Epidermal melanocyte (primary cell): ENCODE measurements at regions not wholly inside any gene's neighbourhood (a gene's known extent, or its start where the extent isn't known, plus 50 kb on each side); places are given as distances from the start of the nearest gene placed in this dataset.
"Not testable (repeated sequence)": the region's sequence is repeated elsewhere in the genome, so short reads cannot be mapped to it uniquely, and the experiment has no call there.

ENCODE experiments used
- DNase-seq: peaks from one replicate; pipeline ENCODE4 v3.0.0; 2011; ENCODE audit warnings: low spot score; ENCODE audit not compliant: insufficient read length

DNA sequence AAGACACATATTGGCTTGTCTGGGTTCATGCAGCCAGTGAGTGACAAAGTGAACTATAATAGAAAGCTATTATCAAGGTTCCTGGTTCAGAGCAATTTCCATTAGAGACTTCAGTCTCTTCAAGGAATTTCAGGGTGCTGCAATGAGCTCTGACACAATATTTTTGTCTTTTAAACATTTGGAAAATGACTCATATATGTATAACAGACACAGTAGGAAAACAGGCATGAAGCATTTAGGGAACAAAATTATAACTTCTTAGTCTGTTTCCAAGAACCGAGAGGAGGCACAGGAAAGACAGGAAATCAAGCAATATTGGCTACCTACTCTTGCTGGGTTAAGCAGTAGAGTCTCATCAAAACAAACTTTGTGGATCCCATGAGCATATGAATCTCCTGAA is 170.4 kb downstream of the PTPRC start:
- no peak for DNase-seq

DNA sequence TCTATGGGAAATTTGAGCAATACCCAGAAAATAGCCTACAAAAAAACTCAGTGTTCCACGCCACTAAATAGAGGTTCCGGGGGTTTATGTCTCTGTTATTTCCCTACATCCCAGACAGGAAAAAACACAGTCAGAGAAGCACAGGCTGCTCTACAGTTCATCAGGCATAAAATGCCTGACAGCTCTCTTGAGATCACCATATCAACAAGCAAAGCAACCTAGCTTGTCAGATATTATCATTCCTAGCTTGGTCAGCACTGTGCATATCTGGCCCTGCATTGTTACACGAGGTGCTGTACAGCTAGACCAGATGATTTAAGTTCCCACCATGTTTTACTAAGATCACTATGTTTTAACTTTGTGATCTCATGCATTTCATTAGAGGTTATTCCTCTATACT is 172.6 kb downstream of the PTPRC start:
- no peak for DNase-seq

GRCh38 chr1:198823626-198824025 is 184.8 kb downstream of the PTPRC start:
- DNase-seq = no peak

DNA sequence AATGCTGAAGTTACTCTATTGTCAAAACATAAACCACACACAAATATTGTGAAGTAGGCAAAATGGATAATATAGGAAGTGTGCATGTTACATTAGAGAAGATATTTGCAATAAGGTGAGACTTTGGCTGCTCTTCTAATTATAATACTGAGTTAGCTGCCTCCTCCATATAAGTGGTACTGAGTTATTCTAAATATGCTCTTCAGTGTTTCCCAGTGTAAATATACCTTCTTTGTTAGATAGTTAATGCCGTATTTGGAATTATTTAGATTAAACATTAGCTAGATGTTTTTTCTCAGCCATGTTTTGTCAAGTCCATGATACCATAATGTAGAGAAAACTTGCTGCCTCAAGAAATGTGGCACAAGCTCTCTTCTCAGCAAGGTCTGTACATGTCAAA is 186.4 kb downstream of the PTPRC start:
- DNase-seq = no peak

GRCh38 chr1:198829356-198829755 is 190.5 kb downstream of the PTPRC start:
- DNase-seq = no peak

GRCh38 chr1:198829944-198830343 is 191.1 kb downstream of the PTPRC start:
- no peak for DNase-seq

GRCh38 chr1:198830412-198830811 is 191.6 kb downstream of the PTPRC start:
- DNase-seq = no peak

- DNase-seq = no peak
Measured at GRCh38 chr1:198833706-198834503, 195.1 kb downstream of the PTPRC start.

GRCh38 chr1:198837278-198838021 is 198.6 kb downstream of the PTPRC start:
- no peak for DNase-seq

DNA sequence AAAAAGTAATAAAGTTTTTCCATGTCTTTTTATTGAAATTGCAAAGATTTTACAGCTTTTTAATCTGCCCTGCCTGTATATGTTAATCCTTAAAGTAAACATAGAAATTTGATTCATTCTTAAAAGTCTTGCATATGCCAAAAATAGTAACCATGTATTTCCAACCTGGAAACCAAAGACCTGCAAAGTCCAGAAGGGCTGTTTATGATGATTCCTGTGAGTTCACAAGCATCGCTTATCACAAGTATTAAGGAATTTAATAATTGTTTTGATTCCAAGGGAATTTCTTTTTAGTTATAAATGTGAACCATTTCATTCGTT is 199.1 kb downstream of the PTPRC start:
- DNase-seq = no peak

- no peak for DNase-seq
Measured at GRCh38 chr1:198841477-198841876, 202.6 kb downstream of the PTPRC start.

DNA sequence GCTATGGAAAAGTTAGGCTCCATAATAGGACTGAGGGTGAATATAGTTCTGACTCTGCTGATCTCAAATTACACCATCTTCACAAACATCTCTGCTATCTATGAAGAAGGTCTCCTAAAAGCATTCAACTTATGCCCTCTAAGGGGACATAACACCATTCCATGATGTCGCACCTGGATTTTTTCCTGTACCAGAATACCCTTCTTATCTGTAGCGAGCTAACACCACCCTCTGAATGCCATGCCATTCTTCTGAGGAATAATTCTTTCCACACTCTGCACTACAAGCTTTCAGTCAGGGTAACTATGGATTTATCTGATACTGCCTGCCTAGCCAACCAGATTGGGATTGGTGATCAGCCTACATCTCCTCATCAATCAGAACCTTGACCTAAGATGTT is 203.8 kb downstream of the PTPRC start:
- no peak for DNase-seq

- DNase-seq = no peak
Measured at GRCh38 chr1:198845271-198845670, 206.4 kb downstream of the PTPRC start.

- no peak for DNase-seq
Measured at GRCh38 chr1:198845851-198846250, 207.0 kb downstream of the PTPRC start.

GRCh38 chr1:198846556-198846955 is 207.7 kb downstream of the PTPRC start:
- no peak for DNase-seq

- DNase-seq = no peak
Measured at GRCh38 chr1:198848206-198848605, 209.4 kb downstream of the PTPRC start.

DNA sequence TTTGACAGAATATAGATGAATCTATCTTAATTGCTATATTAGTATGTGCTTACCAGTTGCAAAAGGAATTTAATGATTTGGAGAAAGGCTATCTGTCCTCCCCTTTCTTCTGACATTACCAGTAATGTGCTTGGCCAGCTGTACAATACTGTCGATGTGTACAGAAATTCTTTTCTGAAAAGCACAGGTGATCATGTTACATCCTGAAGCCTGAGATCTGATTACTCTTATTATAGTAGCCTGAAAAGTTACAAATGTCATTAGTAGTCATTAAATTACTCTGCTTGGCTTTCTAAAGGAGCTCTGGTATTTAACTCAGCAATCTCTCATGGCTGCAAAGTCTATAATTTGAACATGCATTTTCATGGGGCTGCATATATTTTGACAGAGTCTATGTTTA is 209.8 kb downstream of the PTPRC start:
- no peak for DNase-seq

DNA sequence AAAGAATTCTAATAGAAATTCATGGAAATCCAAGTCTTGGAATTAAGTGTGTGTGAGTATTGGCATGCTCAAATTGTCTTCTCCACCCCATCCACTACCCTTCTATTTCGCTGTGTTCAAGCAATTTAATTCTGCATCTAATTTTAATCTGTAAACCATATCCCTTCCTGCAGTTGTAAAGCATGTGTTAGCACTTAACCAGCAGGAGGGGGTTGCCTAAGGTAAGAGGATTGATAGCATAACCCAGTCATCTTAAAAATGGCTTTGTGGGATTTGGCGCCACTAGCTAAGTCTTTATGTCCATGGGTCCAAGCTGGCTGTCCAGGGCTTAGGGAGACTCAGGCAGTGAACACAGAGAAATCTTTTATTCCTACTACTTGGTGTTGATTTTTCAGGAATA is 210.3 kb downstream of the PTPRC start:
- DNase-seq = no peak

DNA sequence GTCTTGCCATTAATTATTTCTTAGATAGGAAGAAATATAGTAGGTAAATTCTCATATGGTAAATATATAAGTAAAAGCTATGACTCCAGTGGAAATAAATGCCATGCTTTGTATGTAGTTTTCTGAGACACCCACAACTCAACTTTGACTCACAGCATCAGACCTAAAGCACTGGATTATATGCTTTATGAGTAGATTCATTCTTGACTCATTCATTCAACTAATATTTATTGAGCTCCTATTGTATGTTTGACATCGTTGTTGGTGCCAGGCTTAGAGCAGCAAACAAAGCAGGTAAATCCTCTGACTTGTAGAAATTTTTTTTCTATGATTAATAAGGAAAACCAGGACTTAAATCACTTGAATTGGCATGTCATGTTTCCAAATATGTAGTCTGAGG is 211.4 kb downstream of the PTPRC start:
- DNase-seq = no peak

DNA sequence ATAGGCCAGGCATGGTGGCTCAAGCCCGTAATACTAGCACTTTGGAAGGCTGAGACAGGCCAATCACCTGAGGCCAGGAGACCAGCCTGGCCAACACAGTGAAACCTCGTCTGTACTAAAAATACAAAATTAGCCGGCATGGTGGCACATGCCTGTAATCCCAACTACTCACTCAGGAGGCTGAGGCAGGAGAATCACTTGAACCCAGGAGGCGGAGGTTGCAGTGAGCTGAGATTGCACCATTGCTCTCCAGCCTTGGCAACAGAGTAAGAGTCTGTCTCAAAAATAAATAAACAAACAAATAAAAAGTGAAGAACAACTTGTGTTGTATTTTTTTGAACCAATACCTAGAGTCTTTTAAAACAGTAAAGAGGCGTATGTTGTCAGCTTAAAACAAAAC is 212.1 kb downstream of the PTPRC start:
- DNase-seq = not testable (repeated sequence)

- no peak for DNase-seq
Measured at GRCh38 chr1:198856601-198857000, 217.8 kb downstream of the PTPRC start.

- DNase-seq = no peak
Measured at GRCh38 chr1:198858033-198858432, 219.2 kb downstream of the PTPRC start.

- no peak for DNase-seq
Measured at GRCh38 chr1:198860371-198860770, 221.5 kb downstream of the PTPRC start.
